DOHH2 (cell line): ENCODE measurements at regions not wholly inside any gene's neighbourhood (a gene's known extent, or its start where the extent isn't known, plus 50 kb on each side); places are given as distances from the start of the nearest gene placed in this dataset.
"Not testable (repeated sequence)": the region's sequence is repeated elsewhere in the genome, so short reads cannot be mapped to it uniquely, and the experiment has no call there.

ENCODE experiments used
- H3F3A ChIP-seq: fragments of 200-600 bp; sonication (generic), shearing (Covaris generic); 2 replicates; pipeline ENCODE4 v1.6.0; 2016; ENCODE audit warnings: antibody characterized with exemption, mild to moderate bottlenecking; ENCODE audit not compliant: control insufficient read depth, insufficient read depth
- H3K27ac ChIP-seq: fragments of 200-600 bp; sonication (generic); 2 replicates; pipeline ENCODE4 v1.5.1; 2014; ENCODE audit warnings: low read depth, mild to moderate bottlenecking, low read length, moderate library complexity
- H3K27me3 ChIP-seq: fragments of 200-600 bp; sonication (generic); 2 replicates; pipeline ENCODE4 v1.6.1; 2014; ENCODE audit warnings: mild to moderate bottlenecking, low read length, mixed read lengths; ENCODE audit not compliant: control insufficient read depth
- H3K36me3 ChIP-seq: fragments of 200-600 bp; sonication (generic); 2 replicates; pipeline ENCODE4 v1.6.1; 2014; ENCODE audit warnings: mild to moderate bottlenecking, low read length, moderate library complexity, mixed read lengths; ENCODE audit not compliant: control insufficient read depth
- H3K4me1 ChIP-seq: fragments of 200-600 bp; sonication (generic); 2 replicates; pipeline ENCODE4 v1.6.1; 2014; ENCODE audit warnings: mild to moderate bottlenecking, low read length, mixed read lengths; ENCODE audit not compliant: control insufficient read depth
- H3K4me2 ChIP-seq: fragments of 200-600 bp; sonication (generic); 2 replicates; pipeline ENCODE4 v1.6.0; 2014; ENCODE audit warnings: mild to moderate bottlenecking, low read length, moderate library complexity
- H3K4me3 ChIP-seq: fragments of 200-600 bp; sonication (generic); 2 replicates; pipeline ENCODE4 v1.5.1; 2014; ENCODE audit warnings: mild to moderate bottlenecking, low read length, mixed read lengths
- H3K79me2 ChIP-seq: fragments of 200-600 bp; sonication (generic); 2 replicates; pipeline ENCODE4 v1.6.1; 2014; ENCODE audit warnings: mild to moderate bottlenecking, low read length, mixed read lengths; ENCODE audit not compliant: control insufficient read depth
- H3K9me2 ChIP-seq: fragments of 200-600 bp; sonication (generic); replicated peaks from 2 replicates; pipeline ENCODE4 v1.6.1; 2014; ENCODE audit warnings: mild to moderate bottlenecking, low read length, mixed read lengths; ENCODE audit not compliant: control insufficient read depth
- H3K9me3 ChIP-seq: fragments of 200-600 bp; sonication (generic); 2 replicates; pipeline ENCODE4 v1.6.1; 2014; ENCODE audit warnings: antibody characterized with exemption, low read length, mixed read lengths; ENCODE audit not compliant: control insufficient read depth, insufficient read depth
- H4K20me1 ChIP-seq: fragments of 200-600 bp; sonication (generic); 2 replicates; pipeline ENCODE4 v1.6.0; 2014; ENCODE audit warnings: low read depth, mild to moderate bottlenecking, antibody characterized with exemption, low read length, moderate library complexity; ENCODE audit not compliant: control insufficient read depth, insufficient read depth
- EZH2phosphoT487 ChIP-seq: fragments of 200-600 bp; sonication (generic); IDR thresholded peaks from 2 replicates; pipeline ENCODE4 v1.6.1; 2017; ENCODE audit warnings: borderline replicate concordance, mild to moderate bottlenecking, antibody characterized with exemption, low read length, moderate library complexity, mixed read lengths
- TF ChIP-seq, protein P1 (sequence below): fragments of 200-600 bp; sonication (generic); IDR thresholded peaks from one replicate; pipeline ENCODE4 v1.5.1; 2014; ENCODE audit warnings: antibody characterized with exemption, mild to moderate bottlenecking, low read depth, low read length; ENCODE audit not compliant: poor library complexity, severe bottlenecking

- Histone ChIP-seq H3K79me2 (no peaks in the 10 kb centered on the region), H3K27ac (no peak overlapping the region), H3K4me2 (no peak overlapping the region), H3K36me3 (no peaks in the 10 kb centered on the region), H4K20me1 (no peaks in the 10 kb centered on the region), H3F3A (no peaks in the 10 kb centered on the region), H3K9me3 (no peaks in the 10 kb centered on the region), H3K9me2 (no peaks in the 10 kb centered on the region), H3K4me3 (no peak overlapping the region), H3K4me1 (no peaks in the 10 kb centered on the region), H3K27me3 (no peaks in the 10 kb centered on the region)
- TF ChIP-seq EZH2phosphoT487: no peak
- TF ChIP-seq, protein P1, sequence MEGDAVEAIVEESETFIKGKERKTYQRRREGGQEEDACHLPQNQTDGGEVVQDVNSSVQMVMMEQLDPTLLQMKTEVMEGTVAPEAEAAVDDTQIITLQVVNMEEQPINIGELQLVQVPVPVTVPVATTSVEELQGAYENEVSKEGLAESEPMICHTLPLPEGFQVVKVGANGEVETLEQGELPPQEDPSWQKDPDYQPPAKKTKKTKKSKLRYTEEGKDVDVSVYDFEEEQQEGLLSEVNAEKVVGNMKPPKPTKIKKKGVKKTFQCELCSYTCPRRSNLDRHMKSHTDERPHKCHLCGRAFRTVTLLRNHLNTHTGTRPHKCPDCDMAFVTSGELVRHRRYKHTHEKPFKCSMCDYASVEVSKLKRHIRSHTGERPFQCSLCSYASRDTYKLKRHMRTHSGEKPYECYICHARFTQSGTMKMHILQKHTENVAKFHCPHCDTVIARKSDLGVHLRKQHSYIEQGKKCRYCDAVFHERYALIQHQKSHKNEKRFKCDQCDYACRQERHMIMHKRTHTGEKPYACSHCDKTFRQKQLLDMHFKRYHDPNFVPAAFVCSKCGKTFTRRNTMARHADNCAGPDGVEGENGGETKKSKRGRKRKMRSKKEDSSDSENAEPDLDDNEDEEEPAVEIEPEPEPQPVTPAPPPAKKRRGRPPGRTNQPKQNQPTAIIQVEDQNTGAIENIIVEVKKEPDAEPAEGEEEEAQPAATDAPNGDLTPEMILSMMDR: no peak
Measured at GRCh38 chr5:62896121-62896893, 317.7 kb downstream of the LRRC70 start.

- no peaks in the 10 kb centered on the region for H3K27me3 ChIP-seq
- no peaks in the 10 kb centered on the region for H3K9me3 ChIP-seq
- no peaks in the 10 kb centered on the region for H3K36me3 ChIP-seq
- H3K4me3 ChIP-seq: no peak overlapping the region
- H3K27ac ChIP-seq: no peak overlapping the region
- no peaks in the 10 kb centered on the region for H3F3A ChIP-seq
- H3K4me1 ChIP-seq: no peaks in the 10 kb centered on the region
- H4K20me1 ChIP-seq: no peaks in the 10 kb centered on the region
- no peaks in the 10 kb centered on the region for H3K9me2 ChIP-seq
- TF ChIP-seq, protein P1: no peak
- TF ChIP-seq EZH2phosphoT487: no peak
- no peaks in the 10 kb centered on the region for H3K79me2 ChIP-seq
- no peak overlapping the region for H3K4me2 ChIP-seq
Measured at GRCh38 chr5:62886603-62887315, 308.1 kb downstream of the LRRC70 start.

DNA sequence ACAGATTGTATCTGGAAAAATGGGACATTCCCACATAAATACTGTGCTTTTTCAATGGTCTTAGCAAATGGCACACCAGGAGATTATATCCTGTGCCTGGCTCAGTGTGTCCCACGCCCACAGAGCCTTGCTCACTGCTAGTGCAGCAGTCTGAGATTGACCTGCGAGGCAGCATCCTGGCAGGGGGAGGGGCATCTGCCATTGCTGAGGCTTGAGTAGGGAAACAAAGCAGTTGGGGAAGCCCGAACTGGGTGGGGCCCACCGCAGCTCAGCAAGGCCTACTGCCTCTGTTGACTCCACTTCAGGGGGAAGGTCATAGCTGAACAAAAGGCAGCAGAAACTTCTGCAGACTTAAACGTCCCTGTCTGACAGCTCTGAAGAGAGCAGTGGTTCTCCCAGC is 258.7 kb downstream of the LRRC70 start:
- H3K4me2 ChIP-seq, H3K27ac ChIP-seq, H3K27me3 ChIP-seq, H3K9me2 ChIP-seq, H4K20me1 ChIP-seq, H3F3A ChIP-seq, H3K9me3 ChIP-seq, H3K4me1 ChIP-seq, H3K79me2 ChIP-seq, H3K4me3 ChIP-seq, H3K36me3 ChIP-seq: not testable (repeated sequence)

DNA sequence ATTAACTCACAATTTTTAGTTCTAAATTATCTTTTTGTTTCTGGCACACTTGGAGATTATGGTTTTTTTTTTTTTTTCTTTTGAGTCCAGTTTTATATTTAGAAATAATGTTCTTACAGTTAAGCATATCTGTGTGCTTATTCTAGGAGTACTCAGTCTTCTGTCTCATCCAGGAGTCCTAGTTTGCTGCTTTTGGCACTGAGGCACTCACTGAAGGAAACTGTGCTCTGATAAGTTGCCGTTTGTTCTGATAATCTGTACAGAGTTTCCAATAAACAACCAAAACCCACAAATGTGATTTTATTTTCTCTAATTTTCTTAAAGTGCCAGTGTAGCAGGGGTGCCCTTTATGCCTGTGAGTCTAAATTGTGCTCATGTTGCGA is 251.0 kb downstream of the LRRC70 start:
- H3F3A ChIP-seq: no peaks in the 10 kb centered on the region
- H3K9me2 ChIP-seq: no peaks in the 10 kb centered on the region
- no peaks in the 10 kb centered on the region for H4K20me1 ChIP-seq
- no peak overlapping the region for H3K4me2 ChIP-seq
- no peaks in the 10 kb centered on the region for H3K36me3 ChIP-seq
- no peak for TF ChIP-seq EZH2phosphoT487
- TF ChIP-seq, protein P1: no peak
- H3K4me3 ChIP-seq: no peak overlapping the region
- H3K4me1 ChIP-seq: no peaks in the 10 kb centered on the region
- no peaks in the 10 kb centered on the region for H3K9me3 ChIP-seq
- H3K79me2 ChIP-seq: no peaks in the 10 kb centered on the region
- H3K27me3 ChIP-seq: no peaks in the 10 kb centered on the region
- no peak overlapping the region for H3K27ac ChIP-seq
